Stimulated activated CD4-positive, alpha-beta T cell treated with anti-CD3 and anti-CD28 coated beads, Interleukin-4, amount 100 ng/mL, for 48 hours (primary cell): ENCODE measurements at regions not wholly inside any gene's neighbourhood (a gene's known extent, or its start where the extent isn't known, plus 50 kb on each side); places are given as distances from the start of the nearest gene placed in this dataset.

Experiments
- DNase-seq, 2 donors: peaks; one replicate each; pipeline ENCODE4 v3.0.0-alpha.2; 2020; ENCODE audit warnings: low read depth in 2 of 2

- DNase-seq, result no peak
These were observed 141.3 kb upstream of the NALF2 start for GRCh38 chrX:69362856-69363255.

DNA sequence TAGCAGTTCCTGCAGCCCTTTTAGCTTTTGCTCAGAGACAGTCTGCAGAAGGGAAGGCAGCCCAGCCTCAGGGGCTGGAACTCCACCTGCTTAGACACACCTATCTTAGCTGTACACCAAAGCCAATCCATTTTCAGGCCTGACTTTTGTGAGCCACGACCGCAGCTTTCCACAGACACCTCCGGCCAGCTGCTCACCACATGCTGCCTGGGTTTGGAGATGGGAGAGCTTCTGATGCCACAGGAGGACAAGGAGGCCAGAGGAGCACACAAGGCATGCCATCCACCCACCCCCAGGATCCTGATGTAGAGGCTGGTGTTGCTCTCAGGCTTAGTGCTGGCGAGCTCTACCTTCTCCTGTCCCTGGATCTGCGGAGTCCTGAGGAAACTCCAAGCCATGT lies 141.8 kb upstream of the NALF2 start:
- DNase-seq, result no peak

- no peak for DNase-seq
These were observed 142.7 kb upstream of the NALF2 start for GRCh38 chrX:69361311-69361845.

DNA sequence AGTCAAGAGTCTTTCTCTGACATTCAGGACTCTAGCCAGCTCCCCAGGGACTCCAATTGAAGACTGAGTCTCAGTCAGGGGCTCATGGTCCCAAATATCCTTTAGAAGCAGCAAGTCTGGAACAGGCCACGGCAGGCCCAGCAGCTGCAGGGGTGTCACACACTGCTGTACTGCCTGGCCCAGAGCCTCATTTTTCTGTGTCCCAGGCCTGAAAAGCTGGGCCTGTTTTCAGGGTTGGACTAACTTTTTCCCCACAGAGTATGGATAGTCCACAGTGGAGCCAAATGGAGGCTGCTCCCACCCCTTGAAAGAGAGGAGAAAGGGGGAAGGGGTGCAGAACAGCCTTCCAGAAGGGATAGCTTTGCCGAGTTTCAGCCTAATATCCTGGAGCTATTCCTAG lies 146.8 kb upstream of the NALF2 start:
- no peak for DNase-seq

DNA sequence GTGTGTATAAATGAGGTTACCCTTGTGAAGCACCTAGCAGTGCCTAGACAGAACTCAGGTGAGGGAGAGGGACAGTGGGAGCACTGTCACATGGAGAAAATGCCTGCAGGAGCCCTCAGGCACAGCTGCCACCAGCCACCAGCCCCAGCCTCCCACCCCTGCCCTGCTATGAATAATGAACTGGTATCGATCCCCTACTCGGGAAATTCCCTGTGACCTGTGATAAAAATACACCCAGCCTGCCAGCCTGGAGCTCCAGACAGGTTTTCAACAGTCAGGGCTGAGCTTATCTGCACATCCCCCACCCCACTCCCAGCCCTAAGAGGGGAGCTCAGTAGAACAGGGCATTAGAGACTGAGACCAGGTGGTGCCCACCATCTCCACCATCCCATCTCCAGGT lies 159.6 kb upstream of the PJA1 start:
- DNase-seq, result no peak

- DNase-seq, result no peak
These were observed 158.8 kb upstream of the PJA1 start for GRCh38 chrX:69323786-69324720.

- no peak for DNase-seq
These were observed 156.5 kb upstream of the PJA1 start for GRCh38 chrX:69321789-69322188.

DNA sequence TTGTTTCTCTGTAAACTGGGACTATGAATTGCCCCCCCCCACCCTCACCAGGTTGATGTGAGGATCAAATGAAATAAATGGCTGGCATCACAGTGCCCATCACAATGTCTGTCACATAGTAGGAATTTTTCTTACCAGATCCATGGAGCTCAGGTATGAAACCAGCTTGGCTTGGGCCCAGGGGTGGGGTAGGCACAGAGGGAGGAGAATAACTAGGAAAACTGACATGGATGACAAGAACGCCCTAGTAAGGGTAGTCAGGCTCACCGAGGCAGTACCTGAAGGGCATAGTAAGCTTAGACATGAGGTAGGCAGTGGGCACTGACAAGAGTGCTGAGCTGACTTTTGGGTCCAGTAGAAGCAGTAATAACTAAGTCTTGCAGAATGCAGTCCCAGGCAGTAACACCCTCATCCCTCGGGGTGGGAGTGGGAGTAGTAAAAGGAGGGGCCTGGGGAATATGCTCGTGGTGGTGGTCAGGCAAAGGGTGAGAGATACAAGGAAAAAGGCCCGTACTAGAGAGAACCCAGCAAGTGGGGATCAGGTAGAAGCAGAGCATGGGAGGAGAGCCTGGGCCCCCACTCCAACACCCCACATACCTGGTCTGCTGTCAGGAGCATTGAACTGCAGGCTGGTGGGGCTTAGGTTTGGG lies 155.9 kb upstream of the PJA1 start:
- no peak for DNase-seq

- DNase-seq, result no peak
These were observed 154.9 kb upstream of the PJA1 start for GRCh38 chrX:69320116-69320515.

GRCh38 chrX:69319376-69319775 lies 154.1 kb upstream of the PJA1 start:
- DNase-seq, result no peak

GRCh38 chrX:69318651-69319340 lies 153.5 kb upstream of the PJA1 start:
- DNase-seq, result no peak

GRCh38 chrX:69317721-69318120 lies 152.5 kb upstream of the PJA1 start:
- no peak for DNase-seq

DNA sequence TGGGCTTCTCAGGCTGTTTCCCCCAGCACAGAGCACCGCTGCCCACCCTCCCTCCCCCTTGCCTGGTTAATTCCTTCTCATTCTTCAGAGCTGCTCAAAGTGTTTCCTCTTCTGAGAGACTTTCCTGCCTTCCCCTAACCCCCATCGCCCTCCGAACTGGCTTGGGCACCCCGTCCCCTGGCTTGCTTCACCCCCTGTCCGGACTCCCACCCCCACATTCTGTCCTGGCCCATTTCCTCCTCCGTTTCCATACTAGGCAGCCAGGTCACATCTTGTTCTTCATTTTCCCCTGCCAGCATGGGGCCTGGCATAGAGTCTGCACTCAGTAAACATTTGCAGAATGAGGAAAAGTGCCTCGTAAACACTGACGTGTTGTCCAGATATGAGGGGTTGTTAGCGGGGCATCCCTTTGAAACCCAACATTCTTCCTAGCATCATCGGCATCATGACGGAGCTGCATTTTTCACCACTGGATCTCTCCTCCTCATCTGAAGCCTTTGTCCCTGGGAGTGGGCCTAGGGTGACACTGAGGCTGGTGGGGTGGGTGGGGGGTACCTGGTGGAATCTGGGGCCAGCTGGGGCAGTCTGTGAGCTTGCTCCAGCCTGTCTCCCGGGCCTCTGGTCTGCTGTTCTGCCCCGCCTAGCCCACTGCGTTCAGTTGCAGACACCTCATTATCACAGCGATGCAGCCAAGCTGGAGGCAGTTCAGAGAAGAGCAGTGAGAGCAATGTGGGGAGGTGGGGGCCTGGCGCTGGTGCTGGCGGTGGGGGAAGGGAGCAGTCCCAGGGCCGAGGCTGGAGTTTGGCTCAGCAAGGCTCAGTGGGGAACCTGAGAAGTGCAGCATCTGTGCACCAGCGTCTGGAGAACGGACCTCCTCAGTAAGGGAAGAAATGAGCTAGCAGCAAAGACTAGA lies 149.4 kb upstream of the PJA1 start:
- no peak for DNase-seq

- DNase-seq, result no peak
These were observed 148.5 kb upstream of the PJA1 start for GRCh38 chrX:69313617-69314290.

DNA sequence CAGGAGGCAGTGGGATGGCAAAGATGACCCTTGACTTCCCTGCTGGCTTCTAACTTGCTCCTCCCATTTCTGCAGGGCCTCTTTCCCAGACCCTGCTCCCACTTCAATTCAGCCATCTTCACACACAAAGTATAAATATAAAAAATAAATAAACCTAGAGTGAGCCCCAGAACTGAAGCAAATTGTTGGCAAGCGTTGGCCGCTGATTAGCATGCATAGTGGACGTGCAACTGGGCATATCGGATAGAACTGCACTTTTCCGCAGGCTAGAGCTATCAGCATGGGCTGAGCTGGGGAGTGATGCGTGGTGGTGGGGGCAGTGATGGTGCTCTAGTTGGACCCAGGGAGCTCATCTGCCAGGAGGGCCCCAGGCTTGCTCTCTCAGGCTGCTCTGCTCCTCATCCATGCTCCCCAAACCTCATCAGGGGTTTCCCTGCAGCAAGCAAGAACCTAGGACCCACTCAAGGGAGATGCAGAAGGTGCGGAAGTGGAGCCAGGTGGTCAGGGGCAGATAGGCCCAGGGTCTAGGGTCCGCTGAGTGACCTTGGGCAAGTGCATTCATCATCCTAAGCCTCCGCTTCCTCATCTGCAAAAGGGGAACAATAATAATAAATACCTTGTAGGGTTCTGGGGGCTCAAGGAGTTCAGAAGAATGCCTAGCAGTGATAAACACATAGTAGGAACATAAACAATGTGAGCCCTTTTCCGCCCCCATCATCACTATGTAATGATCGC lies 146.8 kb upstream of the PJA1 start:
- no peak for DNase-seq

DNA sequence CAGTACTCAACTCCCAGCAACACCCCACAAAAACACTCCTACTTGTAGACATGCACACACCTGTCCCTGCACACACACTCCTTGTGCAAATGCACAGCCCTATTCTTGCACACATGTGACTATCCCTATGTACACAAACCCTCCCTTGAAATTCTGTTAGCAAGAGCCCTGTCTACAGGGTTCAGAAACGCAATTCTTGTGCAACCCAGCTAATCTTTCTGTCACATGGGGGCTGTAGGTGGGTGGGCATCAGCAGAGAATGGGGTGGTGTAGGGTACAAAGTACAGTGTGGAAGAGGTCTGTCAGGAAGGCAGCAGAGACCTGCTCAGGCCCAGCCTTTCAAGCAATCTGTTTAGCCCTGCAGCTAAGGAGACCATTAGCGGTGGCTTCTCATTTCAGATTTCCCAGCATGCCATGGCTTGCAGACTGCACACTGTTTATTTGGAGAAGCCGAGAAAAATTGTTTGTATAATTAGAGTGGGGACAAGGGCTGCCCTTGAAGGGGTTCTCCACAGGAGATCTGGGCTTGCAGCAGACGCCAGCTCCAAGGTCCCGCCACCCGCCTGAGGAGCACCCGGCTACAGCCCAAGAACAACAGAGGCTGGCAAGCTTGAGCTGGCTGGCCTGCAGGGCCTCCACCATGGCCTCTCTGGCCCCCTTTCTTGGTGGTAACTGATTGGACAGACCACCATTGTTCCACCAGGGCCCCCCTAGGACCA lies 144.0 kb upstream of the PJA1 start:
- DNase-seq, result no peak

DNA sequence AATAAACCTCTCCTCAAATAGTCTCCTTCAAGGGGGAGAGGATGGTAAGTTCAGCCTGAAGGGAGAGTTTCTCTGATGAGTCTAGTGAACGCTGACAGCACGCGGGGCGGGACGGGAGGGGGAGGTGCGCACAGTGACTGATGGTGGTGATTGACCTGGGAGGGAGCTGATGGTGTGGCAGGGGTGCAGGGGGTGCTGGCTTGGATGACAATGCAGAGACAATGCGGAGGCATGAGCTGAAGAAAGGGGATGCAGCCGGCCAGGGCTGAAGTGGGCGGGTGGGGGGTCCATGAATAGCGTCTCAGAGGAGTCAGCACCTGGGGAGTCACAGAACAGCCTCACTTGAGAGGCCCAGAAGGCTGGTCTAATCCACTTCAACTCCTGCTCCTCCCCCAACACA lies 142.5 kb upstream of the PJA1 start:
- DNase-seq, result no peak

DNA sequence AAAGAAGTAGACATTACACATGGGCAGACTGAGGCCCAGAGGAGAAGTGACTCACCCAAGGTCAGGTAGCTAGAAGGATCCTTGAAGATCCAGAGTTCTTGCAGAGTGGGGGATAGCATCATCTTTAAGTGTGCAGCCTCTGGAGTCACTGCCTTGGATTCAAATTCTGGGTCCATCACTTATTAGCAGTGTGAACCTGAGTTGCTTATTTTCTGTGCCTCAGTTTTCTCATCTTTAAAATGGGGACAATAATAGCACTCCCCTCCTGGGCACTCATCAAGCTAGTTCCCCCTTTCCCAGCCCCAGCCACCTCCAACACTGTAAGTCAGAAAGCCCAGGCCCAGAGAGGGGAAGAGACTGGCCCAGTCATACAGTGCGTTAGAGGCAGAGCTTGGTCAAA lies 141.8 kb upstream of the PJA1 start:
- DNase-seq, result no peak

DNA sequence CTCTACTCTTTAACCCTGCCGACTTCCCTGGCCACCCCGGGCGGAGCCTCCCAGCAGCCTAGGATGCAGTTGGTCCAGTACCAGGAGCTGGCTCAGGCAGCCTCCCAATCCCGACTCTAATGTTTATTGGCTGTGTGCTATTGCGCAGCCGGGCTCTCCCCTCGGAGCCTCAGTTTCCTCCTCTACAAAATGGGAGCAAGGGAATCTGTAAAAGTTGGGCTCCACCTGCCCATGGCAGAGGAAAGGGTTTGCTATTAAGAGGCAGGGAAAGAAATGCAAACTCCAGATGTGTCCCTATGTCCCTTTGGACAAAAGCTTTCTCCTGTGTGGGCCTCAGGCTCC lies 140.8 kb upstream of the PJA1 start:
- no peak for DNase-seq
